ENCODE measurements at regions not wholly inside any gene's neighbourhood (a gene's known extent, or its start where the extent isn't known, plus 50 kb on each side); places are given as distances from the start of the nearest gene placed in this dataset.

DNA sequence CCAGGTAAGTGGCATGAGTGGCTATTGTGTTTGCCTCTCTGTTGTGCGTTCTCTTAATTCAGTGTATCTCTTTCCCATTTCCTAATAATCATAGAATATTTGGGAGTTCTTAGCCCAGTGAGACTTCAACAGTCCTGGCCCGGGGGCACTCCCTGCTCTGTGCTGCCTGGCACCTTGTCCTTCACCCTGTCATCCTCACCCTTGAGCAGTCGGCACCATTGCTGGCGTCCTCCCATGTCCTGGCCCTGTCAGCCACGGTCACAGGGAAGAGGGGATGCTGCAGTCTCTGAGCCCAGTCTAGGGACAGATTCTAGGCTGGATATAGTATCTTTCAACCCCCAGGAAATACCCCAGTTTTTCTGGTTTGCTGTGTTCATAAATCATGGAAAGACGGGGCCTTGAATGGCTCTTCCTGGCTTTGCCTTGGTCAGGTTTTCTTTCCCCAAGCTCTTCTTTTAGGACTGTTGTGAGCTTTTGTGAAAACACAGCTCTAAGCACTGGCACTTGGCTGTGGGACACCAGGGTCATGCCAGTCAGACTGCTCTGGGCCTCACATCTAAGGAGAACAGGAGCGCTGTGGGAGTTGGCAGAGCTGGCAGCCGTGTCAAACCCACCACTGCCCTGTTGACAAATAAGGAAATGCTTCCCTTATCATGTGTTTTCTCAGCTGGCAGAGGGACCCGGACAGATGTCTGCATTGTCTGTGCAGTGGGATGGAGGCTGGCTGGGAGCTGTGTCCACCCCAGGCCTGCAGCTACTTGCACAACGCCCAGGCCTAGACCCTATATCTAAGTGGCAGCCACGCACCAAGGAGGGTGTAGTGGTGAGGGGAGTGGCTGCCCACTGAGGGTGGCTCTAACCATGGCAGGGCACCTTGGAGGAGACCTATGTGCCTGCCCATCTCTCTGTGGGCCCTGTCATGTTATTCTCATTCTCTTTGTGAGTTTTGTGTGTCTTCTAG is 378.6 kb downstream of the ICE1 start:
- TF ChIP-seq, protein P1, sequence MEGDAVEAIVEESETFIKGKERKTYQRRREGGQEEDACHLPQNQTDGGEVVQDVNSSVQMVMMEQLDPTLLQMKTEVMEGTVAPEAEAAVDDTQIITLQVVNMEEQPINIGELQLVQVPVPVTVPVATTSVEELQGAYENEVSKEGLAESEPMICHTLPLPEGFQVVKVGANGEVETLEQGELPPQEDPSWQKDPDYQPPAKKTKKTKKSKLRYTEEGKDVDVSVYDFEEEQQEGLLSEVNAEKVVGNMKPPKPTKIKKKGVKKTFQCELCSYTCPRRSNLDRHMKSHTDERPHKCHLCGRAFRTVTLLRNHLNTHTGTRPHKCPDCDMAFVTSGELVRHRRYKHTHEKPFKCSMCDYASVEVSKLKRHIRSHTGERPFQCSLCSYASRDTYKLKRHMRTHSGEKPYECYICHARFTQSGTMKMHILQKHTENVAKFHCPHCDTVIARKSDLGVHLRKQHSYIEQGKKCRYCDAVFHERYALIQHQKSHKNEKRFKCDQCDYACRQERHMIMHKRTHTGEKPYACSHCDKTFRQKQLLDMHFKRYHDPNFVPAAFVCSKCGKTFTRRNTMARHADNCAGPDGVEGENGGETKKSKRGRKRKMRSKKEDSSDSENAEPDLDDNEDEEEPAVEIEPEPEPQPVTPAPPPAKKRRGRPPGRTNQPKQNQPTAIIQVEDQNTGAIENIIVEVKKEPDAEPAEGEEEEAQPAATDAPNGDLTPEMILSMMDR (IDR thresholded peaks at IDR 0.05; ENCODE audit: low read depth, low read length): no peak
- TF ChIP-seq POLR2A (IDR thresholded peaks at IDR 0.05; ENCODE audit: extremely low read depth, insufficient read length): no peak

All from NB4 (cell line).